Activated effector memory CD4-positive, alpha-beta T cell treated with Interleukin-2 at 50 U/mL for 16 hours (primary cell): ENCODE measurements at regions not wholly inside any gene's neighbourhood (a gene's known extent, or its start where the extent isn't known, plus 50 kb on each side); places are given as distances from the start of the nearest gene placed in this dataset.

Experiments
- DNase-seq: peaks from one replicate; pipeline ENCODE4 v3.0.0-alpha.2; 2020

DNA sequence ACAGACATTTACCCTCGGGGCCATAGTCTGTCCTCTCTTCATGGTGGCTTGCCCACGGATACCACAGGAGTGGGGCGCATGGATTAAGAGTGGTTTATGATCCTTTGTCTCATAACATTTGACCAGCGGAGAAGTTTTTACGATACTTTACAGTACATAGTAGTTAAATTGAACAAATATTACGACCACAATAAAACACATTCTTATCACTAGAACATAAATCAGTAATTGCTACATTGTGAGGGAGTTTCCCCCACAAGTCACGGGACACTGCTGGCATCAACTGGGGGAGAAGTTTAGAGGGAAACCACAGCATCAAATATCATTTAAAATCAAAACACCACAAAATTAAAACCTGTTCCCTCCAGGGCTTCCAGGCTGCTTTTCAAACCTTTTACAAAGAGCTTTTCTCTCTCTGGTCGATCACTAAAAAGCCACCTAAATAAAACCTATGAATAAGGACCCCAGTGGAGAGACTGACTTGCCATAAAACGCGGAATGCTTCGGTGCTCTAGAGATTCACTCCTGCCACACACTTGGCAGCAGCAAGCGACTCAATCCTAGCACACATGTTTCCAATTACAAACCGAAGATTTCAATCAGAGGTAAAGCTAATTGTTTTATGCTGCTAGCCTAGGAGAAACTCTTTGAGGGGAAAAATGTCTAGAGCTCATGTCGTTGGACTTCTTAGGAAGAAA is 173.7 kb upstream of the HNRNPA3 start:
- DNase-seq: no peak

DNA sequence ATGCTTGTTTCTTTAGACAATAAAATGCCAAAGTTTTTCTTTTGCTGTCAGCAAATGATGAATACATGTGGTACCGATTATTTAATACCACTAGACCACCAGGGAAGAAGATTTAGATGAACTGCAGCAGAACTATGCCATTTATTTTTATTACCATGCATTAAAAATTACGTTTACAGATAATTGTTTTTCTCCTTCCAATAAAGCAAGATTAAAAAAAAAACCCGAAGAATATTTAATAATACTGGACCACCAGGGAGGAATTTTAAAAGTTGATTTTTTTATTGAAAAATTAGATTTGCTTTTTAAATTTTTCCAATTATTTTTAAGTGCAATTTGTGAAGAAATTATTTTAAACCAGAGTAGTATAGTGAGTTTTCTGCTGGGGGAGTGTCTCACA is 170.3 kb upstream of the HNRNPA3 start:
- no peak for DNase-seq

GRCh38 chr2:177044671-177045070 is 167.9 kb upstream of the HNRNPA3 start:
- no peak for DNase-seq

- DNase-seq: no peak
Observed at GRCh38 chr2:177048981-177049380, 163.6 kb upstream of the HNRNPA3 start.

- DNase-seq: no peak
Observed at GRCh38 chr2:177051278-177051677, 161.3 kb upstream of the HNRNPA3 start.

GRCh38 chr2:177052471-177052870 is 160.1 kb upstream of the HNRNPA3 start:
- DNase-seq: no peak

DNA sequence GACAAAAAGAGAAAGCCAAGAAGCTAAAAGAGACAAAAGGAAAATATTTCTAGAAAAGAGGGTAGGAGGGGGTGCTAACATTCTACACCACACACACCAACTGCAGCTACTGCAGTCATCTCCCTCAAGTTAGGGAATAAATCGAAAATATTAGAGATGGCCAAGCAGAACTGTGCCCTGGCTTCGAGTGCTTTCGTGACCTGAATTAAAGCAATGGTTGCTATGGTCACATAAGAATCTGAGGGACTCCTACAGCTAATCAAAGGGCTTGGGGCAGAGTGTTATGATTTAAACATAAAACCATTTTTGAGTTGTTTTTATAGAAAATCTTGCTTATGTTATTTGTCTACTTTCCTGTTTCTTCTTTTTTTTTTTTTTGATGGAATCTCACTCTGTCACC is 159.6 kb upstream of the HNRNPA3 start:
- no peak for DNase-seq

DNA sequence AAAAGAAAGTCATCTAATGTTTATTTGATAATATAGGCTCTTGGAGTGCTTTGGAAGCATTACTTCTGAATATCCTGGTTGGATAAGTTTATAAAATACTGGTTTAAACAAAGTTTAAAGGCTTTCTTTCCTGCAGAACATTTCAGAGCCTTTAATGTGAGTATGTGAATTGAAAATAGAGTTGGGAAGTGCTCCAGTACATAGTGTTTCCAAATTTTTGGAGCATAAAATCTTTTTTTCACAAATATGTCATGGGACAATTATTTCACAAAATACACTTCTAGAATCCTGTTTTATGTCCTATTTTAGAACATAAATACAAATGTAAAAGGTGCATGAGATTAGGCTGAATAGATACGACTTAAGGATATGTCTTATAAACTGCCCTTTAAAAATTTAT is 158.9 kb upstream of the HNRNPA3 start:
- DNase-seq: no peak

DNA sequence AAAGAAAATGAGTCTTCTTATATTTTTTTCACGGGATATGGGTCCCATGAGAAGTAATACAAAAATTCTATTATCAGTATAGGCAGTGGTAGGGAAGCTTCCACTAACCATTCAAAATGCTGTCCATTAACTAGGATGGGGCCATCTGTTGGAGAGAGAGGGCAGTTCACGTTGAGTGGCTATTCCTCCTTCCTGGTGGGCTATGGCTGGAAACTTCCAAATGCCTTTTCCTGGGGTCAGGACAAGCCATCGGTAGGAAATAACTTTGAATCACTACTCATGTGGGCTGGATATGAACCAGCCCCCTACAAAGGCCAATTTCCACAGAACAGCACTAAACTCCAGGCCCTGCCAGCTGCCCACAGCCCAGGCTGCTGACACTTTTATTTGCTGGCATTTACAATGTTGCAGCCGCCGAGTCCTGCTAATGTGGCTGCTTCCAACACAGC is 156.1 kb upstream of the HNRNPA3 start:
- DNase-seq: no peak

GRCh38 chr2:177058747-177059146 is 153.8 kb upstream of the HNRNPA3 start:
- DNase-seq: no peak

DNA sequence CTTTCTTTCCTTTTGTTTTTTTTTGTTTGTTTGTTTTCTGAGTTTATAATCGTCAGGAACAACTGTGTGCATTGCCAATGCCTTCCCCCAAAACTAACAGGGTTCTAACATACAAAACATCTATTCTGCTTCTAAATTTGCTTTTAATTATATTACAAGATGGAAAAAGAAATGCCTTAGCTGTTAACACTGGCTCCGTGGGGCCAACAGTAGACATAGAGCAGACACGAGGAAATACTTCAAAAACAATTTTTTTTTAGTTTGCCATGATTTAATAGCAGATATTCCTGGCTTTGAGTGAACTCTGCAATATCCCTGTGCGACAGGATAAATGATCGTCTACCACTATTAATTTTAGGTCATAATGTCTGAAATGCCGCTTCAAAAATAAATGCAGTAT is 153.3 kb upstream of the HNRNPA3 start:
- no peak for DNase-seq

DNA sequence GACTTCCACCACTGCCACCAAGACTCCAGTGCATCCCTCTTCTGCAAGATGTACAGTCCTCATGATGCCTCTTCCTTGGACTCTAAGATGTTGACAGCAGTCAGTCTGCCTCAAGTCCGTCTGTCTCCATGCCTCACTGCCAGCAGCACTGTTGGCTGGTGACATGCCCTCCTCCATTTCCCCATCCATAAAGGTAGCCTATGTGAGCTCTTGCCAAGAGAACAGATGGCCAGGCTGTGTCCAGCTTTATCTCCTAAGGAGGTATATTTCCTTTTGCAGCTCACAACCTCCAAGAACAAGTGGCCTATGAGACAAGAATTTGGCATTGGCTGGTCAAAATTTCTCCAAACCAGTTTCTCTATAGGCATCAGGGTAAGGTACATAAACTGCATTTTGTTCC is 149.3 kb upstream of the HNRNPA3 start:
- no peak for DNase-seq

DNA sequence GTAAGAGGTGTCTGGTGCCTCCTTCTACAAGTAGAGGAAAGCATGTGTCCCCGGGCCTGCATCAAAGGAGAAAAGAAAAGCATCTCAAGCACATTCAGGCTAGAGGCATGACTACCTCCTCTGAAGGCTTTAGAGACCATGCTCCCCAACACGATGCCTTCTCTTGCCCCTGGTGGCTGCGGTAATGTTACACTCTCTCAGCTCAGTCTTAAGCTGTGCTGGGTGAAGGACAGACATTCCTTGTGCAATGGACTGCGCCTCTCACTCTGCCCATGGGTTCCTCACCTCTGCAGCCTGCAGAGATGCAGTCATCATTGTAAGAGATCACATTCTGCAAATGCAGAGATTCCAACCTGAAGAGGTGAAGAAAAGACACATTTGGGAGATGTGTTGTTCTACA is 148.2 kb upstream of the HNRNPA3 start:
- DNase-seq: no peak

- DNase-seq: no peak
Observed at GRCh38 chr2:177068967-177069366, 143.6 kb upstream of the HNRNPA3 start.

DNA sequence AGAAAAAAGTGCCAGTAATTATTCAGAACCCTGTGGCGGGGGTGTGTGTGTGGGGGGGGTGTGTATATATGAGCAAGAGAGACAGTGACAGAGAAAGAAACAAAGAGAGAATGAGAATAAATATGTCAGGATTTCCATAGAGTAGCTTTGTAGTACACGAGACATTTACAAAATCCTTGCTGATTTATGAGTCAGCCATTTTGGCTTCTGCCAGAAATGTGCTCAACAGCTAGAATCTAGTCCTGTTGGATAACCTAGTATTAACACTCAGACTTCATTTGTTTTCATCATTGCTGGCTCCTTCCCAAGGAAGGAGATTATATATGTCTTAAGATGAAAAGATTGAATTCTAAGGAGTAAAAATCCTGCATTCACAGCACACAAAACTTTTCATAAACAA is 140.5 kb upstream of the HNRNPA3 start:
- no peak for DNase-seq

GRCh38 chr2:177073611-177074010 is 139.0 kb upstream of the HNRNPA3 start:
- no peak for DNase-seq

DNA sequence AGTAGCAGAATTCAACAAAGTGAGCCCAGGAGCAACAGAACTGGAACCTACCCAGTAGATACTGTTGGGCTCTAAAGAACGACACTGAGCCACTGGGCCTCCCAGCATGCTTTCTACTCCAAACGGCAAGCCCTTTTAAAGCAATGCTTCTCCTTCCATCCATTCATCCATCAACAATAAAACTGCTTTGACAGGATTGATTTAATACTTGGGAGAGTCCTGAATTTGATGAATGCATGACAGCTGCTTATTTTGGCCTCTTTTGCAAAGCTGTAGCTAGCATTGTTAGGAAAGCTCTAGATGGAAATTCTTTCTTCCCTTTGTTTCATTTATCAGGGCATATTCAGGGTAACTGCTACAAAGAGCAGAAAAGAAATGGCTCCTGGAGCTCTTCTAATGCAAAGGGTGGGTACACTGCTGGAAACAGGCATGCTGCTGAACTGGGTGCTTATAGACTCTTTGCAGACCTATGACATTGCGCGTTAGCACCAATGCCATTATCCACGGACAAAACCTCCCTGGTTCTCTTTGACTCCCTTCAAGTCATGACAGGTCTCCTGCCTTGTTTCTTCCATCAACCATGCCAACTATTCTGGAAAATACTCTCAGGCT is 138.4 kb upstream of the HNRNPA3 start:
- DNase-seq: no peak

- no peak for DNase-seq
Observed at GRCh38 chr2:177075254-177075653, 137.3 kb upstream of the HNRNPA3 start.

GRCh38 chr2:177076636-177077179 is 135.9 kb upstream of the HNRNPA3 start:
- no peak for DNase-seq

DNA sequence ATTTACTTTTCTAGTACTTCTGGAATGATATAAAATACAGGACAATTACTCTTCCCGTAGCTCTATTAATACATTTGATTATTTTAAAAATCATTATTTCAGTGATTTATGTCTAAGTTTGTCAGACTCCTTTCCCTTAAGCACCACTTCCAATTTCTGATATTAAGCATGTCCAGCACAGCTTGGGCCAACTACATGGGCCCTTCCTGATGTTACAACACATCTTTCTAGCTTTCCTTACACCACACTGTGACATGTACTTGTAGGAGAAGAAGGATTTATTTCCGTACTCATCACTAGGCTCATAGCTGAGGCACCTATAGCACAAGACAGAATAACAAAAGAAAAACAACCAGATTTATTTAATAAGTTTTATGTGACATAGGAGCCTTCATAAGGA is 134.8 kb upstream of the HNRNPA3 start:
- no peak for DNase-seq

- DNase-seq: no peak
Observed at GRCh38 chr2:177078416-177078815, 134.2 kb upstream of the HNRNPA3 start.

DNA sequence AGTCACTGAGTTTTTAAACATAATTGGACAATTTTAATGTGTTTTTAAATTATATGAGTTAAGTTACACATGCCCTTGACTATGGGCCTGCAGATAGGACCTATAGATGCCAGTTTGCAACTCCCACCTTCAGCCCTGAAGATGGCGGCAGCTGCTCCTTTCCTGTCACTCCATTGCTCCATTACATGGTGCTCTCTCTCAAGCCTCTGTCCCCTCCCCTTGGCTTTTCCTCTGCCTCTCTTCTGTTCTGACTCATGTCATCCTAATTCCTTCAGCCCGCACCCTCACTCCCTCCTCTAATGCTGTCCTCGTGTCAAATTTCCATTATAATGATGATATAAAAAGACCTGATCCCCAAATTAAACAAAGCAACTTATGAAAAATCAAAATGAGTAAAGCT is 133.7 kb upstream of the HNRNPA3 start:
- no peak for DNase-seq

DNA sequence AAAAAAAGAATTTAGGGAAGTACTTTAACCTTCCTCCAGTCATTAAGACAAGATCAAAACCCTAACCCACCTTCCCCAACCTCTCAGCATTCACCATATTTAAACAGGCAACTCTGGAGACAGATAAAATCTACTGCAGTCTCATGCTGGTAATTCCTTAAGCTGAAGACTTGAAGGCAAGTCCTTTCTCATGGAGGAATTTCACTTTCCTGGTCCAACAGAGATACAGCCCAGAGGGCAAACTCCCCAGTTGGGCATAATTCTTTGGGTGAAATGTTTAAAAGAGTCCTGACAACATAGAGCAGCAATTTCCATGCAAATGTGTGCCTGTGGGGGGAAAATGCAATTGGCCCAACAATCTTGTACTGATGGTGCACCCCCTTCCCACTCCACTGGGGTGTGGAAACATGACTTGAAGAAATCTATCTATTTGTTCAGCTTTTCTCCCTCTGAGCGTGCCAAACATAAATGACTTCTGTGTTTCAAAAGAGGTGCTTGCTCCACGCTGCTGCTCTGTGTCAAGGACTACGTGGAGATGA is 131.8 kb upstream of the HNRNPA3 start:
- DNase-seq: no peak

DNA sequence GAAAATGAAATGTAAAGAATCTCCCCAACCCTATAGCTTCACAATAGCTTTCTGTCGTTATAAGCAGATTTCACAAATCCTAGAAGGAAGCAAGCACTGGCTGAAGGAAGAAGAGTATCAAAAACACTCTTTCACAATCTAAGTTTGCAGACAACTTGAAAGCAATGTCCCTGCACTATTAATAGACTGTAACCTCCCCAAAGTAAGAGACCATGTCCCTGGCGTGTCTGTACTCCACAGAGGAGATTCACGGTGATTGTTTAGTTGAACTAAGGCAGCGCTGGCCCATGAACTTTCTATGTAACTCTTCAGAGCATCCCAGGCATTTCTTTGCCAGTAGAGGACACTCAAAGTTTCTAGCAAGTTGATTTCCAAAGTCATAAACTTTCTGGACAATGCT is 128.0 kb upstream of the HNRNPA3 start:
- DNase-seq: no peak
